ENCODE measurements at regions not wholly inside any gene's neighbourhood (a gene's known extent, or its start where the extent isn't known, plus 50 kb on each side); places are given as distances from the start of the nearest gene placed in this dataset.
A peak's percentile ranks its signal among the peaks of the same experiment; 100 is the strongest.
"Not testable (repeated sequence)": the region's sequence is repeated elsewhere in the genome, so short reads cannot be mapped to it uniquely, and the experiment has no call there.

GRCh38 chr12:116361414-116362223 lies 84.1 kb upstream of the MED13L start:
- DNase-seq, result peak; percentile 76

- DNase-seq, result no peak
Observed at GRCh38 chr12:116365114-116365513, 87.6 kb upstream of the MED13L start.

GRCh38 chr12:116365606-116366455 lies 88.3 kb upstream of the MED13L start:
- DNase-seq, result no peak

- peak; percentile 58 for DNase-seq
Observed at GRCh38 chr12:116366456-116366776, 88.9 kb upstream of the MED13L start.

- no peak for DNase-seq
Observed at GRCh38 chr12:116366824-116367223, 89.3 kb upstream of the MED13L start.

- DNase-seq, result no peak
Observed at GRCh38 chr12:116368196-116369194, 91.0 kb upstream of the MED13L start.

GRCh38 chr12:116370004-116370404 lies 92.5 kb upstream of the MED13L start:
- DNase-seq, result no peak

- no peak for DNase-seq
Observed at GRCh38 chr12:116370886-116371580, 93.5 kb upstream of the MED13L start.

GRCh38 chr12:116372815-116373214 lies 95.3 kb upstream of the MED13L start:
- no peak for DNase-seq

GRCh38 chr12:116373572-116374206 lies 96.2 kb upstream of the MED13L start:
- DNase-seq, result no peak

- no peak for DNase-seq
Observed at GRCh38 chr12:116374207-116374606, 96.7 kb upstream of the MED13L start.

- no peak for DNase-seq
Observed at GRCh38 chr12:116375278-116375842, 97.9 kb upstream of the MED13L start.

- DNase-seq, result peak; percentile 49
Observed at GRCh38 chr12:116376354-116377193, 99.1 kb upstream of the MED13L start.

- not testable (repeated sequence) for DNase-seq
Observed at GRCh38 chr12:116377194-116377571, 99.7 kb upstream of the MED13L start.

- no peak for DNase-seq
Observed at GRCh38 chr12:116378002-116378401, 100.5 kb upstream of the MED13L start.

- DNase-seq, result no peak
Observed at GRCh38 chr12:116380108-116380507, 102.6 kb upstream of the MED13L start.

GRCh38 chr12:116380740-116381139 lies 103.2 kb upstream of the MED13L start:
- DNase-seq, result not testable (repeated sequence)

GRCh38 chr12:116381240-116381743 lies 103.8 kb upstream of the MED13L start:
- DNase-seq, result no peak

GRCh38 chr12:116381744-116382685 lies 104.5 kb upstream of the MED13L start:
- no peak for DNase-seq

Data from NCI-H774 (cell line).